CD8-positive, alpha-beta memory T cell (primary cell): ENCODE measurements at regions not wholly inside any gene's neighbourhood (a gene's known extent, or its start where the extent isn't known, plus 50 kb on each side); places are given as distances from the start of the nearest gene placed in this dataset.

Experiments
- CTCF ChIA-PET: fragments of 350-600 bp; sonication (Branson Sonifier 250); formaldehyde crosslinking; loops from one replicate; lab custom pipeline; 2021; ENCODE audit warnings: antibody characterized with exemption; lab: Charles Lee
- POLR2A ChIA-PET: fragments of 350-600 bp; sonication (Branson Sonifier 250); formaldehyde crosslinking; loops from one replicate; lab custom pipeline; 2021; ENCODE audit warnings: antibody characterized with exemption; lab: Charles Lee
- DNase-seq, 5 donors: peaks; one replicate each; pipeline versions ENCODE4 v3.0.0 to v3.0.0-alpha.2; 2020 to 2022; ENCODE audit warnings: mixed read lengths in 1 of 5
- H3K27ac ChIP-seq: one replicate; pipeline ENCODE4 v1.7.0; 2013; ENCODE audit warnings: low read depth, mild to moderate bottlenecking, low read length, moderate library complexity
- H3K27me3 ChIP-seq: 2 replicates; pipeline ENCODE4 v1.7.0; 2013; ENCODE audit warnings: low read length, mild to moderate bottlenecking; ENCODE audit not compliant: insufficient read depth, poor library complexity, severe bottlenecking
- H3K36me3 ChIP-seq: 2 replicates; pipeline ENCODE4 v1.7.0; 2013; ENCODE audit warnings: mild to moderate bottlenecking, low read length, moderate library complexity; ENCODE audit not compliant: insufficient read depth
- H3K4me1 ChIP-seq: 2 replicates; pipeline ENCODE4 v1.7.0; 2013; ENCODE audit warnings: mild to moderate bottlenecking, low read length, moderate library complexity; ENCODE audit not compliant: insufficient read depth
- H3K4me3 ChIP-seq: 2 replicates; pipeline ENCODE4 v1.7.0; 2013; ENCODE audit warnings: mild to moderate bottlenecking, low read length
- H3K9me3 ChIP-seq: 2 replicates; pipeline ENCODE4 v1.7.0; 2013; ENCODE audit warnings: mild to moderate bottlenecking, low read length
- H3K27ac Mint-ChIP-seq, 8 donors: one replicate each; pipeline ENCODE4 v1.8.0; 2020 to 2021; ENCODE audit warnings: mixed read lengths in 8 of 8, mild to moderate bottlenecking in 6 of 8, inconsistent platforms in 3 of 8, moderate library complexity in 3 of 8
- H3K27me3 Mint-ChIP-seq, 2 donors: one replicate each; pipeline ENCODE4 v1.8.0; 2020 to 2021; ENCODE audit warnings: mixed read lengths in 2 of 2, mild to moderate bottlenecking in 1 of 2, moderate library complexity in 1 of 2
- H3K36me3 Mint-ChIP-seq, 3 donors: one replicate each; pipeline ENCODE4 v1.8.0; 2020 to 2021; ENCODE audit warnings: mixed read lengths in 3 of 3, inconsistent platforms in 1 of 3, mild to moderate bottlenecking in 1 of 3
- H3K4me1 Mint-ChIP-seq, 3 donors: one replicate each; pipeline ENCODE4 v1.8.0; 2020 to 2021; ENCODE audit warnings: mixed read lengths in 3 of 3, inconsistent platforms in 1 of 3, mild to moderate bottlenecking in 1 of 3
- H3K4me3 Mint-ChIP-seq, 7 donors: one replicate each; pipeline ENCODE4 v1.8.0; 2020 to 2021; ENCODE audit warnings: mixed read lengths in 7 of 7, mild to moderate bottlenecking in 6 of 7, moderate library complexity in 4 of 7, inconsistent platforms in 2 of 7
- H3K9me3 Mint-ChIP-seq, 5 donors: one replicate each; pipeline ENCODE4 v1.8.0; 2020 to 2022; ENCODE audit warnings: mixed read lengths in 5 of 5, mild to moderate bottlenecking in 3 of 5, moderate library complexity in 2 of 5, inconsistent platforms in 1 of 5

- POLR2A ChIA-PET: interaction anchor here (0.6 kb wide), 1 partner anchor 549 kb away, joined by 5 read pairs; no protein-coding TSS in a partner anchor
- H3K9me3 Mint-ChIP-seq: peaks cover 0 to 4% (median 0%) of the 10 kb centered on the region in 5 donors
- H3K4me3 Mint-ChIP-seq: no peak overlapping the region
- Histone ChIP-seq H3K27ac (no peak overlapping the region), H3K4me1 (no peaks in the 10 kb centered on the region), H3K9me3 (no peaks in the 10 kb centered on the region), H3K4me3 (no peak overlapping the region), H3K36me3 (no peaks in the 10 kb centered on the region), H3K27me3 (no peaks in the 10 kb centered on the region)
- no peak for DNase-seq
- H3K27ac Mint-ChIP-seq: no peak overlapping the region
- CTCF ChIA-PET: no interaction called here
- H3K4me1 Mint-ChIP-seq: no peaks in the 10 kb centered on the region
- H3K36me3 Mint-ChIP-seq: no peaks in the 10 kb centered on the region
- peaks cover 8 to 32% of the 10 kb centered on the region in 2 donors for H3K27me3 Mint-ChIP-seq
These were observed 150.7 kb downstream of the DHX15 start for GRCh38 chr4:24433515-24434214.

- no peak overlapping the region for H3K27ac Mint-ChIP-seq
- no peaks in the 10 kb centered on the region for H3K36me3 Mint-ChIP-seq
- Histone ChIP-seq H3K4me3 (no peak overlapping the region), H3K9me3 (no peaks in the 10 kb centered on the region), H3K4me1 (no peaks in the 10 kb centered on the region), H3K36me3 (no peaks in the 10 kb centered on the region), H3K27me3 (no peaks in the 10 kb centered on the region), H3K27ac (no peak overlapping the region)
- no peaks in the 10 kb centered on the region for H3K4me1 Mint-ChIP-seq
- peaks cover 0 to 2% (median 0%) of the 10 kb centered on the region in 5 donors for H3K9me3 Mint-ChIP-seq
- ChIA-PET POLR2A (no interaction called here), CTCF (no interaction called here)
- H3K27me3 Mint-ChIP-seq: peaks cover 7 to 11% of the 10 kb centered on the region in 2 donors
- no peak for DNase-seq
- no peak overlapping the region for H3K4me3 Mint-ChIP-seq
These were observed 155.5 kb downstream of the DHX15 start for GRCh38 chr4:24428850-24429249.

GRCh38 chr4:24426557-24426956 is 157.8 kb downstream of the DHX15 start:
- Histone ChIP-seq H3K4me3 (no peak overlapping the region), H3K27ac (no peak overlapping the region), H3K4me1 (no peaks in the 10 kb centered on the region), H3K9me3 (no peaks in the 10 kb centered on the region), H3K36me3 (no peaks in the 10 kb centered on the region), H3K27me3 (no peaks in the 10 kb centered on the region)
- Mint-ChIP-seq H3K36me3 (no peaks in the 10 kb centered on the region), H3K27me3 (peaks cover 7 to 9% of the 10 kb centered on the region in 2 donors), H3K4me1 (no peaks in the 10 kb centered on the region), H3K9me3 (peaks cover 0 to 2% (median 0%) of the 10 kb centered on the region in 5 donors), H3K27ac (no peak overlapping the region), H3K4me3 (no peak overlapping the region)
- DNase-seq: no peak
- POLR2A ChIA-PET: no interaction called here
- CTCF ChIA-PET: no interaction called here

DNA sequence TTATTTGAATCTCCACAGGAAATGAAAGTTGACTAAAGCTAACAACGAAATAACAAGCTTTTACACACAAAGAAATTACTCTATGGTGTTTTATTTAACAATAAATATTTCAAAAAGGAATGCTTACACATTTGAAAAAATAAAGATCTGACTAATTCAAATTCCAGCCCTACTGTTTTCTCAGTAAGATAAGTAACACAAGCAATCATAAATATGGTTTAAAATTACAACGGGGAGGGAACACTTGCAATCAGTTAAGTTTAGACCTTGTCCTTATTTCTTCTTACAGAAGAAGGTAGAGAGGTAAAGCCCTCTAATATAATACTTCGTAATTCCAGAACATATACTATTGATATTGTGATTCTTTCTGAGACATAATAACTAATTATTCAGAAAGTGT is 158.5 kb downstream of the DHX15 start:
- Histone ChIP-seq H3K36me3 (no peaks in the 10 kb centered on the region), H3K27me3 (no peaks in the 10 kb centered on the region), H3K27ac (no peak overlapping the region), H3K4me1 (no peaks in the 10 kb centered on the region), H3K9me3 (no peaks in the 10 kb centered on the region), H3K4me3 (no peak overlapping the region)
- H3K36me3 Mint-ChIP-seq: no peaks in the 10 kb centered on the region
- peaks cover 7 to 10% of the 10 kb centered on the region in 2 donors for H3K27me3 Mint-ChIP-seq
- ChIA-PET CTCF (no interaction called here), POLR2A (no interaction called here)
- H3K9me3 Mint-ChIP-seq: peaks cover 0 to 2% (median 0%) of the 10 kb centered on the region in 5 donors
- no peak overlapping the region for H3K27ac Mint-ChIP-seq
- no peak overlapping the region for H3K4me3 Mint-ChIP-seq
- DNase-seq: no peak
- no peaks in the 10 kb centered on the region for H3K4me1 Mint-ChIP-seq

DNA sequence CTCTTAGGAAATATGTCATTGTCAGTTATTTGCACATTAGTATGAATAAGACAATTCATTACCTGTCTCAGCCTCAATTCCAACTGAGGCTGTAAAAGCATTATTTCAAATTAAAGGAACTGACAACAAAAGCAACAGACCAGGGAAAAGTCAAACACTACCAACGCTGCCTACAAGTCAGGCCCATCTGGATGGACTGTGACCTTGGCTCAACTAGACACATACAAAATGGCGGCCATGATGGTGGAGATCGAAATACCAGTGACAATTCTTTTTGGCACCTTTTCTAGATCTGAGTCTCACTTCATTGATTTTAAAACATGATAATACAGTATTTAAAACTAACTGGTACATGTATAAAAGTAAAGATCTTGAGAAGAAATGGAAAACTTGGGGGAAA is 160.7 kb downstream of the DHX15 start:
- no peaks in the 10 kb centered on the region for H3K36me3 Mint-ChIP-seq
- H3K27ac Mint-ChIP-seq: no peak overlapping the region
- H3K4me1 Mint-ChIP-seq: peaks cover 4 to 6% (median 4%) of the 10 kb centered on the region in 3 donors
- POLR2A ChIA-PET: no interaction called here
- H3K4me3 Mint-ChIP-seq: no peak overlapping the region
- H3K9me3 Mint-ChIP-seq: peaks cover 0 to 2% (median 0%) of the 10 kb centered on the region in 5 donors
- CTCF ChIA-PET: no interaction called here
- no peak for DNase-seq
- no peaks in the 10 kb centered on the region for H3K27me3 ChIP-seq
- H3K27me3 Mint-ChIP-seq: peaks cover 5 to 18% of the 10 kb centered on the region in 2 donors
- no peaks in the 10 kb centered on the region for H3K36me3 ChIP-seq
- H3K27ac ChIP-seq: no peak overlapping the region
- no peak overlapping the region for H3K4me3 ChIP-seq
- H3K9me3 ChIP-seq: no peaks in the 10 kb centered on the region
- H3K4me1 ChIP-seq: no peaks in the 10 kb centered on the region

DNA sequence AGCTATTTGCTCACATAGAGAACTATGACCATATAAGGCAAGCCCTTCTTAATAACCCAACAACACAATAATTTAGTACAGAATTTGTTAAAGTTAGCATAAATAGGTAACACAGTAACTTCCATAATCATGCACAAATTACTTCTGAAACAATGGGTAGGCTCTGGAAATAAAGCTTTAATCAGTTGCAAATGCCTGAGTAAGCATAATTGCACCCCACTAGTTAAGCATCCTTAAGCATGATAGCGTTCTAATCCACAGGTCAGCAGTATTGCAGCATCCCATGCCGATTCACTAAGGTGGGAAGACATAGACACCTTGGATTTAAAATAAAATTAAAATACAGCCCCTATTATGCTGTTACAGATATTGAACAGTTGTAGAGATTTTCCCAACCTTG is 161.7 kb downstream of the DHX15 start:
- Histone ChIP-seq H3K9me3 (no peaks in the 10 kb centered on the region), H3K4me3 (no peak overlapping the region), H3K27ac (no peak overlapping the region), H3K36me3 (no peaks in the 10 kb centered on the region), H3K27me3 (no peaks in the 10 kb centered on the region), H3K4me1 (no peaks in the 10 kb centered on the region)
- H3K27me3 Mint-ChIP-seq: peaks cover 1 to 14% of the 10 kb centered on the region in 2 donors
- H3K27ac Mint-ChIP-seq: no peak overlapping the region
- H3K9me3 Mint-ChIP-seq: peaks cover 0 to 2% (median 0%) of the 10 kb centered on the region in 5 donors
- ChIA-PET CTCF (interaction anchor here (1.2 kb wide), 1 partner anchor 22 kb away, joined by 3 read pairs; no protein-coding TSS in a partner anchor), POLR2A (no interaction called here)
- DNase-seq: no peak
- H3K4me3 Mint-ChIP-seq: no peak overlapping the region
- H3K36me3 Mint-ChIP-seq: no peaks in the 10 kb centered on the region
- H3K4me1 Mint-ChIP-seq: peaks cover 4 to 6% (median 4%) of the 10 kb centered on the region in 3 donors

DNA sequence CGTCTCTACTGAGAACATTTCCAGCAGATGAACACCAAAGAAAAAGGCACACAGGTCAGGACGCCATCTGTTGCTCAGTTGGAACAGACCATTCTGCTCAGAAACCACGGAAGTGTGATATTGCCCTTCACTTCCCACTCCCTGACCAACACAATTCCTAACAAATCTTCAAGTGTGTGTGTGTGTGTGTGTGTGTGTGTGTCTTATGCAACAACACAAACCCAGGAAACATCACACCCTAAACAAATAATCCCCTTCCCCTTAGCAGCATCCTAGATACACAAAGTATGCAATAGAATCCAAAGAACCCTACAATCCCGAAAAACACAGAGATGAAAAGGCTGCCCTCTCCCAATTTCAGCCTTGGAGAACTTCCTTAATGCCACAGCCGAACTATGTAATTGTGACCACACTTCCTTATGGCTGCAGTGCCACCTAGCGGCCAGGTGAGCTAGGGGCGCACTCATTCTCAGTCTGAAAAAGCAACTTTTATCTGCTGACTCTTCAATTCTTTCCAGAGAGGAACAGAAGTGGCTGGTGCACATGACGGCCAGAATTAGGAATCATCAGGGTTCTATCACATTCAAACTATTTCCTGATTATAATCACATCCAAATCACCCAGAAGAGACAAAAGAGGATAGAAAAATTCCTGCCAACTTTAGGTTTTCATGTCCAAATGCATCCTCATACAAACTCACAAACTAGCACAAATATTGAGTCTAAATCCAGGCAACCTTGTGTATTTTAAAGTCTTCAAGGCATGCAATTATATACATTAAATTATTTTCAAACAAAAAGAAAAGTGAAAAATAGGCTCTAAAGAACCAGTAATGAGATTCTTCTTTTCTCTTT is 164.9 kb downstream of the DHX15 start:
- CTCF ChIA-PET: interaction anchor here (3.1 kb wide), 1 partner anchor 10 kb away, joined by 9 read pairs; no protein-coding TSS in a partner anchor
- H3K27me3 Mint-ChIP-seq: peaks cover 2 to 22% of the 10 kb centered on the region in 2 donors

GRCh38 chr4:24417206-24417605 is 167.1 kb downstream of the DHX15 start:
- H3K27ac Mint-ChIP-seq: no peak overlapping the region
- H3K36me3 Mint-ChIP-seq: no peaks in the 10 kb centered on the region
- Histone ChIP-seq H3K4me3 (no peak overlapping the region), H3K27ac (no peak overlapping the region), H3K36me3 (no peaks in the 10 kb centered on the region), H3K9me3 (no peaks in the 10 kb centered on the region), H3K27me3 (no peaks in the 10 kb centered on the region), H3K4me1 (no peaks in the 10 kb centered on the region)
- DNase-seq: no peak
- H3K27me3 Mint-ChIP-seq: peaks cover 4 to 30% of the 10 kb centered on the region in 2 donors
- no peaks in the 10 kb centered on the region for H3K9me3 Mint-ChIP-seq
- no peak overlapping the region for H3K4me3 Mint-ChIP-seq
- ChIA-PET CTCF (no interaction called here), POLR2A (no interaction called here)
- peaks cover 4 to 6% (median 4%) of the 10 kb centered on the region in 3 donors for H3K4me1 Mint-ChIP-seq

More for the DNA sequence above, 164.9 kb downstream of the DHX15 start:
- no peak overlapping the region for H3K27ac ChIP-seq
- H3K27ac Mint-ChIP-seq: no peak overlapping the region
- H3K27me3 ChIP-seq: no peaks in the 10 kb centered on the region
- H3K9me3 Mint-ChIP-seq: peaks cover 0 to 2% (median 0%) of the 10 kb centered on the region in 5 donors
- no peaks in the 10 kb centered on the region for H3K9me3 ChIP-seq
- H3K36me3 Mint-ChIP-seq: no peaks in the 10 kb centered on the region
- peaks cover 4 to 6% (median 4%) of the 10 kb centered on the region in 3 donors for H3K4me1 Mint-ChIP-seq
- POLR2A ChIA-PET: no interaction called here
- DNase-seq: peak; percentile 28 to 60 (median 29)
- H3K4me1 ChIP-seq: no peaks in the 10 kb centered on the region
- peak overlapping the region in 3 of 7 donors; percentile 27 to 62 (median 37) for H3K4me3 Mint-ChIP-seq
- H3K36me3 ChIP-seq: no peaks in the 10 kb centered on the region
- no peak overlapping the region for H3K4me3 ChIP-seq
